CD14-positive monocyte (primary cell): ENCODE measurements at regions not wholly inside any gene's neighbourhood (a gene's known extent, or its start where the extent isn't known, plus 50 kb on each side); places are given as distances from the start of the nearest gene placed in this dataset.

Experiments used
- DNase-seq, 3 donors: peaks; one replicate each; pipeline ENCODE4 v3.0.0-alpha.2; 2011 to 2022
- H2AFZ ChIP-seq: 2 replicates; pipeline ENCODE4 v1.6.0; 2012; ENCODE audit warnings: mild to moderate bottlenecking, low read depth, low read length, inconsistent platforms; ENCODE audit not compliant: insufficient read depth, poor library complexity, severe bottlenecking
- H3K27ac ChIP-seq, 2 donors: 1 replicate in 1 of 2; 2 replicates in 1 of 2; pipeline ENCODE4 v1.5.1; 2012 to 2013; ENCODE audit warnings: low read length in 2 of 2, control low read depth in 1 of 2, inconsistent platforms in 1 of 2, low read depth in 1 of 2, mild to moderate bottlenecking in 1 of 2
- H3K27me3 ChIP-seq, 2 donors: one replicate each; pipeline versions ENCODE4 v1.6.0 to v1.6.1; 2011 to 2013; ENCODE audit warnings: low read length in 2 of 2; ENCODE audit not compliant: control insufficient read depth in 2 of 2, insufficient read depth in 2 of 2
- H3K36me3 ChIP-seq, 2 donors: replicated peaks in 1 of 2; 1 replicate in 1 of 2; 2 replicates in 1 of 2; pipeline versions ENCODE4 v1.5.1 to v1.6.1; 2012 to 2013; ENCODE audit warnings: low read length in 2 of 2, control low read depth in 1 of 2, inconsistent platforms in 1 of 2, mild to moderate bottlenecking in 1 of 2; ENCODE audit not compliant: insufficient read depth in 2 of 2, control insufficient read depth in 1 of 2
- H3K4me1 ChIP-seq, 2 donors: 1 replicate in 1 of 2; 2 replicates in 1 of 2; pipeline versions ENCODE4 v1.5.1 to v1.6.1; 2012 to 2013; ENCODE audit warnings: low read length in 2 of 2, control low read depth in 1 of 2, inconsistent platforms in 1 of 2, mild to moderate bottlenecking in 1 of 2, moderate library complexity in 1 of 2; ENCODE audit not compliant: insufficient read depth in 2 of 2, control insufficient read depth in 1 of 2
- H3K4me2 ChIP-seq: replicated peaks from 2 replicates; pipeline ENCODE3; 2012; ENCODE audit warnings: low read length, moderate library complexity, mild to moderate bottlenecking; ENCODE audit not compliant: poor library complexity, severe bottlenecking; ENCODE audit errors: extremely low read depth
- H3K4me3 ChIP-seq, 3 experiments: fragments of 200-600 bp in 1 of 3; sonication (generic) in 1 of 3; replicated peaks in 1 of 3; 1 replicate in 2 of 3; 2 replicates in 1 of 3; pipeline ENCODE4 v1.5.1; 2011 to 2013; ENCODE audit warnings: low read length in 3 of 3, mild to moderate bottlenecking in 3 of 3, control low read depth in 2 of 3, low read depth in 2 of 3, inconsistent platforms in 1 of 3, moderate library complexity in 1 of 3
- H3K79me2 ChIP-seq: 2 replicates; pipeline ENCODE4 v1.6.0; 2012; ENCODE audit warnings: mild to moderate bottlenecking, control low read depth, inconsistent platforms, low read length, moderate library complexity; ENCODE audit not compliant: insufficient read depth
- H3K9ac ChIP-seq: 2 replicates; pipeline ENCODE4 v1.6.0; 2017; ENCODE audit warnings: low read length, mild to moderate bottlenecking; ENCODE audit not compliant: insufficient read depth, poor library complexity, severe bottlenecking
- H3K9me3 ChIP-seq, 2 donors: replicated peaks in 1 of 2; 1 replicate in 1 of 2; 2 replicates in 1 of 2; pipeline versions ENCODE4 v1.5.1 to v1.6.1; 2012 to 2013; ENCODE audit warnings: low read length in 2 of 2, control low read depth in 1 of 2; ENCODE audit not compliant: control insufficient read depth in 1 of 2, insufficient read depth in 1 of 2
- H4K20me1 ChIP-seq: 2 replicates; pipeline ENCODE4 v1.6.0; 2012; ENCODE audit warnings: mild to moderate bottlenecking, low read length, control low read depth, moderate library complexity; ENCODE audit not compliant: insufficient read depth
- H3K27ac Mint-ChIP-seq, 7 donors: one replicate each; pipeline ENCODE4 v1.8.0; 2020; ENCODE audit warnings: mild to moderate bottlenecking in 7 of 7, mixed read lengths in 7 of 7, moderate library complexity in 6 of 7, inconsistent platforms in 2 of 7
- H3K27me3 Mint-ChIP-seq, 3 donors: one replicate each; pipeline ENCODE4 v1.8.0; 2021 to 2022; ENCODE audit warnings: low read depth in 3 of 3, mild to moderate bottlenecking in 3 of 3, mixed read lengths in 3 of 3, moderate library complexity in 3 of 3, inconsistent platforms in 1 of 3
- H3K36me3 Mint-ChIP-seq, 2 donors: one replicate each; pipeline ENCODE4 v1.8.0; 2020; ENCODE audit warnings: mixed read lengths in 2 of 2, inconsistent platforms in 1 of 2, mild to moderate bottlenecking in 1 of 2
- H3K4me1 Mint-ChIP-seq: one replicate; pipeline ENCODE4 v1.8.0; 2020; ENCODE audit warnings: mild to moderate bottlenecking, mixed read lengths
- H3K4me3 Mint-ChIP-seq, 2 donors: one replicate each; pipeline ENCODE4 v1.8.0; 2020; ENCODE audit warnings: mild to moderate bottlenecking in 2 of 2, mixed read lengths in 2 of 2, moderate library complexity in 1 of 2
- H3K9me3 Mint-ChIP-seq, 7 donors: one replicate each; pipeline ENCODE4 v1.8.0; 2020 to 2022; ENCODE audit warnings: mixed read lengths in 7 of 7, mild to moderate bottlenecking in 6 of 7, moderate library complexity in 6 of 7, inconsistent platforms in 2 of 7
- CTCF ChIP-seq: fragments of 200-600 bp; IDR thresholded peaks from one replicate; pipeline ENCODE4 v1.8.0; 2022; ENCODE audit warnings: antibody characterized with exemption, mild to moderate bottlenecking
- WGBS: methylation state at CpG from one replicate; pipeline ENCODE4 v1.1.5; 2013; ENCODE audit warnings: missing lambda C conversion rate; ENCODE audit not compliant: insufficient coverage; 5-methylcytosine and 5-hydroxymethylcytosine counted together
- intact Hi-C, 2 donors: fragments of 100-400 bp; cut with micrococcal nuclease; formaldehyde crosslinking; loops; one replicate each; pipeline versions ENCODE4 v1.15.0 to v1.15.1; 2023

GRCh38 chr18:64253873-64254272 is 105.0 kb upstream of the LINC00305 start:
- no peak overlapping the region for H2AFZ ChIP-seq
- H3K27me3 ChIP-seq: no peaks in the 10 kb centered on the region
- no peak overlapping the region for H3K9ac ChIP-seq
- no peak overlapping the region for H3K4me3 Mint-ChIP-seq
- H3K4me1 Mint-ChIP-seq: no peaks in the 10 kb centered on the region
- H3K79me2 ChIP-seq: no peaks in the 10 kb centered on the region
- no peaks in the 10 kb centered on the region for H3K4me1 ChIP-seq
- H3K36me3 ChIP-seq: no peaks in the 10 kb centered on the region
- no peaks in the 10 kb centered on the region for H3K9me3 ChIP-seq
- no peak for TF ChIP-seq CTCF
- DNase-seq: no peak
- H3K36me3 Mint-ChIP-seq: no peaks in the 10 kb centered on the region
- no peak overlapping the region for H3K4me2 ChIP-seq
- no peaks in the 10 kb centered on the region for H3K27me3 Mint-ChIP-seq
- no peak overlapping the region for H3K27ac Mint-ChIP-seq
- no peaks in the 10 kb centered on the region for H4K20me1 ChIP-seq
- no peak overlapping the region for H3K27ac ChIP-seq
- H3K4me3 ChIP-seq: no peak overlapping the region
- peaks cover 0 to 3% (median 0%) of the 10 kb centered on the region in 7 donors for H3K9me3 Mint-ChIP-seq
- intact Hi-C loops: no loop called here
- no CpG with 5 or more reads among the region's 2 CpGs for WGBS

DNA sequence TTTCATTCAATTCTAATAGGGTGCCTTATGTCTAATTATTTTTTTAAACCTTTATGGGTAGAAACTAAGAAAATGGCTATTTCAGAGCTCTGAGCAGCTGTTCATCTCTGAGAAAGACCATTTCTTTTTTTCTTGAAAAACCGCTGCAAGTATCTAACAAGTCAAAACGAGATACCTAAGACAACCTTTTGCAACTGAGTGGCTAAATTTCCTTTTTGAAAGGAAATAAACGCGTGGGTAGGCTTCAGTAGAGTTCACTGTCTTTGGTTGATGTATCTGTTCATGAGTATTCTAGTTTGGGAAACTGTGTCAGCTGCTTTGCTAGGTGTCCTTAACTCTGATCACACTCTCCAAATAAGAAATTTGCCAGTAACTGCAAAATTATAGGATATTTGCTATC is 104.3 kb upstream of the LINC00305 start:
- no peak for TF ChIP-seq CTCF
- H3K27ac Mint-ChIP-seq: no peak overlapping the region
- H3K9me3 Mint-ChIP-seq: peaks cover 0 to 3% (median 0%) of the 10 kb centered on the region in 7 donors
- no peaks in the 10 kb centered on the region for H3K27me3 ChIP-seq
- no peak overlapping the region for H3K4me2 ChIP-seq
- H3K36me3 Mint-ChIP-seq: no peaks in the 10 kb centered on the region
- H3K9ac ChIP-seq: no peak overlapping the region
- H3K9me3 ChIP-seq: no peaks in the 10 kb centered on the region
- H3K27ac ChIP-seq: no peak overlapping the region
- intact Hi-C loops: no loop called here
- no peaks in the 10 kb centered on the region for H3K79me2 ChIP-seq
- no peaks in the 10 kb centered on the region for H3K27me3 Mint-ChIP-seq
- H3K4me1 Mint-ChIP-seq: no peaks in the 10 kb centered on the region
- H3K36me3 ChIP-seq: no peaks in the 10 kb centered on the region
- no peak for DNase-seq
- H3K4me1 ChIP-seq: no peaks in the 10 kb centered on the region
- H3K4me3 ChIP-seq: no peak overlapping the region
- no peak overlapping the region for H3K4me3 Mint-ChIP-seq
- WGBS: 88% methylated on average over 4 of the region's 4 CpGs
- H2AFZ ChIP-seq: no peak overlapping the region
- no peaks in the 10 kb centered on the region for H4K20me1 ChIP-seq
